Stimulated activated naive CD8-positive, alpha-beta T cell treated with anti-CD3 and anti-CD28 coated beads, Interleukin-15, Interleukin-2, amounts not matched to agents 100 ng/mL and 50 ng/mL, for 24 hours (primary cell): ENCODE measurements at regions not wholly inside any gene's neighbourhood (a gene's known extent, or its start where the extent isn't known, plus 50 kb on each side); places are given as distances from the start of the nearest gene placed in this dataset.
"Not testable (repeated sequence)": the region's sequence is repeated elsewhere in the genome, so short reads cannot be mapped to it uniquely, and the experiment has no call there.

Experiments
- H3K27ac Mint-ChIP-seq: one replicate; pipeline ENCODE4 v1.8.0; 2021; ENCODE audit warnings: mild to moderate bottlenecking, mixed read lengths
- H3K27me3 Mint-ChIP-seq: one replicate; pipeline ENCODE4 v1.8.0; 2021; ENCODE audit warnings: mixed read lengths
- H3K36me3 Mint-ChIP-seq: one replicate; pipeline ENCODE4 v1.8.0; 2021; ENCODE audit warnings: low read depth, mixed read lengths
- H3K4me1 Mint-ChIP-seq: one replicate; pipeline ENCODE4 v1.8.0; 2021; ENCODE audit warnings: low read depth, mixed read lengths
- H3K4me3 Mint-ChIP-seq: one replicate; pipeline ENCODE4 v1.8.0; 2021; ENCODE audit warnings: mild to moderate bottlenecking, mixed read lengths
- H3K9me3 Mint-ChIP-seq: one replicate; pipeline ENCODE4 v1.8.0; 2021; ENCODE audit warnings: mixed read lengths

GRCh38 chr5:98301547-98301946, 471.9 kb upstream of the RGMB start:
- Mint-ChIP-seq H3K27me3 (peaks cover 3% of the 10 kb centered on the region), H3K36me3 (no peaks in the 10 kb centered on the region), H3K4me3 (no peak overlapping the region), H3K27ac (no peak overlapping the region), H3K4me1 (no peaks in the 10 kb centered on the region), H3K9me3 (no peaks in the 10 kb centered on the region)

DNA sequence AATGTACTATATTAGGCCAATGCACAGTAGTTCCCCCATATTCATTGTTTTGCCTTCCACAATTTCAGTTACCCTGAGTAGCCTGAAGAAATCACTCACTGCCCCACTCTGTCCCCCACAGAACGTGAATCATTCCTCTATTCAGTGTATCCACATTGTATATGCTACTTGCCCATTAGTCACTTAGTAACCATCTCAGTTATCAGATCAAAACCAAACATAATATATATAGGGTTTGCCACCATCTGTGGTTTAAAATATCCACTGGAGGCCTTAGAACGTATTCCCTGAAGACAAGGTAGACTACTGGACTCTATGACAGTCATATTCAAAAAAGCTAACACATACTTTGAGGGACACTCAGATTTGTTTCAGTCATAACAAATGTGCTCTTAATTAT, 465.7 kb upstream of the RGMB start:
- Mint-ChIP-seq H3K4me1 (peaks cover 13% of the 10 kb centered on the region), H3K27me3 (no peaks in the 10 kb centered on the region), H3K4me3 (no peak overlapping the region), H3K9me3 (no peaks in the 10 kb centered on the region), H3K27ac (no peak overlapping the region), H3K36me3 (no peaks in the 10 kb centered on the region)

DNA sequence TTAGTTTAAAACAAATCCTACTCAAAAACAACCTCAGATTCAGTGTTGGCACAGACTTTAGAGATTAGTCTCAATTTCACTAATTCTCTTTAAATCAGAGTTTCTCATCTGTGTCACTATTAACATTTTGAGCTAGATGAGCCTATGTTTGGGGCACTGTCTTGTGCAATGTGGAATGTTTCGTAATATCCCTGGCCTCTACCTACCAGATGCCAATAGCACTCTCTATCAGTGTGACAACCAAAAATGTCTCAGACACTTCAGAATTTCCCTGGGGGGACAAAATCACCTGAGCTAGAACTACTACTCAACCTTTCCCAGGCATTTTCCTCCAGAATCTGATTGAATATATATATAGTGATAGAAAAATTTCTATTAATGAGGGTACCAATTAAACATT, 465.2 kb upstream of the RGMB start:
- Mint-ChIP-seq H3K36me3 (no peaks in the 10 kb centered on the region), H3K27ac (no peak overlapping the region), H3K27me3 (no peaks in the 10 kb centered on the region), H3K9me3 (no peaks in the 10 kb centered on the region), H3K4me1 (peaks cover 13% of the 10 kb centered on the region), H3K4me3 (no peak overlapping the region)

DNA sequence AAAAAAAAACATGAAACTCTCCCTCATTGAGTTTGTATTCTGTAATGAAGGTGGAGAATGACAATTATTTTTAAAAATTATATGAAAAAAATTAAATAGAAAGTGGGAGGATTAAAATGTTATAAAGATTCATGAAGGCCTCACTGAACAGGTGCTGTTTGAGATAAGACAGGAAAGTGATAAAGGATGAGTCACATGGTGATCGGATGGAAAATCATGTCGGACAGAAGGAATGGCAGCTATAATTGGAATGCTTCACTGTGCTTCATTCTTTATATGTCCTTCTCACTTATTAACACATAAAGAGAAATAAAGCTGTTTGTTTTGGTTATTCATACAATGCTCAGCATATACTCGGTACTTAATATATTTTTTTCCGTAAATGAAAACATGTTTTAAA, 464.5 kb upstream of the RGMB start:
- no peaks in the 10 kb centered on the region for H3K27me3 Mint-ChIP-seq
- peaks cover 13% of the 10 kb centered on the region for H3K4me1 Mint-ChIP-seq
- no peaks in the 10 kb centered on the region for H3K9me3 Mint-ChIP-seq
- H3K27ac Mint-ChIP-seq: no peak overlapping the region
- no peaks in the 10 kb centered on the region for H3K36me3 Mint-ChIP-seq
- H3K4me3 Mint-ChIP-seq: no peak overlapping the region

GRCh38 chr5:98309785-98310598, 463.5 kb upstream of the RGMB start:
- Mint-ChIP-seq H3K27me3 (no peaks in the 10 kb centered on the region), H3K4me1 (peaks cover 13% of the 10 kb centered on the region), H3K27ac (no peak overlapping the region), H3K4me3 (no peak overlapping the region), H3K9me3 (no peaks in the 10 kb centered on the region), H3K36me3 (no peaks in the 10 kb centered on the region)

DNA sequence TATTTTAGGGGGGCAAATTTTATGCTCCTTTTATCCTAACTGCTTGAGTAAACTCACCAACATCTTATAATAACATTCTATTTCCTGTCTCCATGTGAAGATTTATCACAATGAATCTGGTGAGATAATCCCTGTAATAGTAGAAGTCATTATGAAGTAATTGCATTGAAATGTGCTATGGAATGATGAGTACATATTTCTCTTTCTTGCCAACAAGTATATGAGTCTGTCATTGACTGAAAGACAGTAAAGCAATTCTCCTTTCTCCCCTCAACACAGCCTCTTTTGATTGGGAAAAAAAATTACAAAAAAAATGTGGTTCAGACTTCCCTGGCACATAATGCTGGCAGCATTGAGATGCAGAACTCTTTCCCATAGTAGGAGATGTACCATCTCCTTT, 459.2 kb upstream of the RGMB start:
- Mint-ChIP-seq H3K27me3 (peaks cover 3% of the 10 kb centered on the region), H3K9me3 (no peaks in the 10 kb centered on the region), H3K27ac (no peak overlapping the region), H3K4me3 (no peak overlapping the region), H3K4me1 (peaks cover 8% of the 10 kb centered on the region), H3K36me3 (no peaks in the 10 kb centered on the region)

- no peak overlapping the region for H3K27ac Mint-ChIP-seq
- H3K27me3 Mint-ChIP-seq: peaks cover 3% of the 10 kb centered on the region
- no peaks in the 10 kb centered on the region for H3K4me1 Mint-ChIP-seq
- no peak overlapping the region for H3K4me3 Mint-ChIP-seq
- H3K9me3 Mint-ChIP-seq: no peaks in the 10 kb centered on the region
- no peaks in the 10 kb centered on the region for H3K36me3 Mint-ChIP-seq
Observed at GRCh38 chr5:98318386-98318785, 455.1 kb upstream of the RGMB start.

- Mint-ChIP-seq H3K36me3 (no peaks in the 10 kb centered on the region), H3K27ac (no peak overlapping the region), H3K9me3 (no peaks in the 10 kb centered on the region), H3K4me1 (no peaks in the 10 kb centered on the region), H3K4me3 (no peak overlapping the region), H3K27me3 (peaks cover 3% of the 10 kb centered on the region)
Observed at GRCh38 chr5:98319299-98320011, 454.0 kb upstream of the RGMB start.

GRCh38 chr5:98320343-98320742, 453.1 kb upstream of the RGMB start:
- no peak overlapping the region for H3K4me3 Mint-ChIP-seq
- H3K36me3 Mint-ChIP-seq: no peaks in the 10 kb centered on the region
- no peaks in the 10 kb centered on the region for H3K4me1 Mint-ChIP-seq
- no peak overlapping the region for H3K27ac Mint-ChIP-seq
- H3K9me3 Mint-ChIP-seq: no peaks in the 10 kb centered on the region
- no peaks in the 10 kb centered on the region for H3K27me3 Mint-ChIP-seq

GRCh38 chr5:98321361-98321760, 452.1 kb upstream of the RGMB start:
- no peak overlapping the region for H3K4me3 Mint-ChIP-seq
- no peaks in the 10 kb centered on the region for H3K9me3 Mint-ChIP-seq
- no peaks in the 10 kb centered on the region for H3K4me1 Mint-ChIP-seq
- no peak overlapping the region for H3K27ac Mint-ChIP-seq
- H3K27me3 Mint-ChIP-seq: no peaks in the 10 kb centered on the region
- H3K36me3 Mint-ChIP-seq: no peaks in the 10 kb centered on the region

DNA sequence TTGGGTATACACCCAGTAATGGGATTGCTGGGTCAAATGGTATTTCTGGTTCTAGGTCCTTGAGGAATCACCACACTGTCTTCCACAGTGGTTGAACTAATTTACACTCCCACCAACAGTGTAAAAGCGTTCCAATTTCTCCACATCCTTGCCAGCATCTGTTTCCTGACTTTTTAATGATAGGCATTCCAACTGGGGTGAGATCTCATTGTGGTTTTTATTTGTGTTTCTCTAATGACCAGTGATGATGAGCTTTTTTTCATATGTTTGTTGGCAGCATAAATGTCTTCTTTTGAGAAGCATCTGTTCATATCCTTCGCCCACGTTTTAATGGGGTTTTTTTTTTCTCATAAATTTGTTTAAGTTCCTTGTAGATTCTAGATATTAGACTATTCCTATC, 448.3 kb upstream of the RGMB start:
- H3K4me3 Mint-ChIP-seq, H3K4me1 Mint-ChIP-seq, H3K27me3 Mint-ChIP-seq, H3K9me3 Mint-ChIP-seq, H3K36me3 Mint-ChIP-seq, H3K27ac Mint-ChIP-seq: not testable (repeated sequence)

DNA sequence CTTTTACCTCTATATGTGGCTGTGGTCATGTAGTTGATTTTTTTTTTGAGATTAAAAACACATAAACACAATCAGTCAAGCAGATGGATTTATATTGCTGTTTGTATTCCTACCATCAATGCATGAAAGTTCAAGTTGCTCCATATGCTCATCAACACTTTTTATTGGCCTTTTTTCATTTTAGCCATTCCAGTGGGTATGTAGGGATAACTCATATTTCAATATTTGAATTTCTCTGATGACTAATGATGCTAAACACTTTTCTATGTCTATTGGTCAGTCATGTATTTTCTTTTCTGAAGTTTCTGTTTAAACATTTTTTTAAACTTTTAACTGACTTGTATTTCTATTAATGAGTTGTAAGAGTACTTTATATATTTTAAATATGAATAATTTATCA, 445.4 kb upstream of the RGMB start:
- Mint-ChIP-seq H3K4me3 (no peak overlapping the region), H3K9me3 (peaks cover 8% of the 10 kb centered on the region), H3K4me1 (no peaks in the 10 kb centered on the region), H3K27me3 (no peaks in the 10 kb centered on the region), H3K36me3 (no peaks in the 10 kb centered on the region), H3K27ac (no peak overlapping the region)

DNA sequence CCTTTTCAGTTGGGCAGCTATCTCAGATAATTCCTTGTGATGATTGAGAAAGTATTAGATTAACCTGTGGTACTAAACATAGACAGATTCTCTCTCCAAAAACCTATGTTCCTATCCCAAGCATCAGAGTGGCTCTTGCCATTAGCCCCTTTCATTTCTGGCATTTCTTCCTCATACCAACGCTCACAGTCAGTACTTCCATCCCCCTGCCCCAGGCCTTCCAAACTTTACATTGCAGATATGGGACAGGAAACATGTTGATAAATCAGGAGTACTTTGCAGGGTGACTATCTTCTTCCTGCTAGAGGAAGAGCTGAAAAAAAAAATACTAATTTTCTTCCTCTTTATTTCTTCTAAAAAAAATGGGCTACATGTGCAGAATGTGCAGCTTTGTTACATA, 442.6 kb upstream of the RGMB start:
- H3K36me3 Mint-ChIP-seq: no peaks in the 10 kb centered on the region
- H3K27me3 Mint-ChIP-seq: no peaks in the 10 kb centered on the region
- H3K9me3 Mint-ChIP-seq: peaks cover 8% of the 10 kb centered on the region
- no peaks in the 10 kb centered on the region for H3K4me1 Mint-ChIP-seq
- no peak overlapping the region for H3K27ac Mint-ChIP-seq
- H3K4me3 Mint-ChIP-seq: no peak overlapping the region

GRCh38 chr5:98333921-98334320, 439.5 kb upstream of the RGMB start:
- no peak overlapping the region for H3K4me3 Mint-ChIP-seq
- H3K36me3 Mint-ChIP-seq: no peaks in the 10 kb centered on the region
- H3K27me3 Mint-ChIP-seq: no peaks in the 10 kb centered on the region
- no peak overlapping the region for H3K27ac Mint-ChIP-seq
- H3K4me1 Mint-ChIP-seq: no peaks in the 10 kb centered on the region
- H3K9me3 Mint-ChIP-seq: no peaks in the 10 kb centered on the region

GRCh38 chr5:98334946-98335345, 438.5 kb upstream of the RGMB start:
- Mint-ChIP-seq H3K36me3 (no peaks in the 10 kb centered on the region), H3K9me3 (no peaks in the 10 kb centered on the region), H3K4me3 (no peak overlapping the region), H3K4me1 (no peaks in the 10 kb centered on the region), H3K27me3 (no peaks in the 10 kb centered on the region), H3K27ac (no peak overlapping the region)
